Inflammatory macrophage treated with lipopolysaccharide for 1 hour (primary cell): ENCODE measurements at regions not wholly inside any gene's neighbourhood (a gene's known extent, or its start where the extent isn't known, plus 50 kb on each side); places are given as distances from the start of the nearest gene placed in this dataset.
"Not testable (repeated sequence)": the region's sequence is repeated elsewhere in the genome, so short reads cannot be mapped to it uniquely, and the experiment has no call there.

Experiments
- DNase-seq, 2 donors: peaks; one replicate each; pipeline ENCODE4 v3.0.0-alpha.2; 2020 to 2022

DNA sequence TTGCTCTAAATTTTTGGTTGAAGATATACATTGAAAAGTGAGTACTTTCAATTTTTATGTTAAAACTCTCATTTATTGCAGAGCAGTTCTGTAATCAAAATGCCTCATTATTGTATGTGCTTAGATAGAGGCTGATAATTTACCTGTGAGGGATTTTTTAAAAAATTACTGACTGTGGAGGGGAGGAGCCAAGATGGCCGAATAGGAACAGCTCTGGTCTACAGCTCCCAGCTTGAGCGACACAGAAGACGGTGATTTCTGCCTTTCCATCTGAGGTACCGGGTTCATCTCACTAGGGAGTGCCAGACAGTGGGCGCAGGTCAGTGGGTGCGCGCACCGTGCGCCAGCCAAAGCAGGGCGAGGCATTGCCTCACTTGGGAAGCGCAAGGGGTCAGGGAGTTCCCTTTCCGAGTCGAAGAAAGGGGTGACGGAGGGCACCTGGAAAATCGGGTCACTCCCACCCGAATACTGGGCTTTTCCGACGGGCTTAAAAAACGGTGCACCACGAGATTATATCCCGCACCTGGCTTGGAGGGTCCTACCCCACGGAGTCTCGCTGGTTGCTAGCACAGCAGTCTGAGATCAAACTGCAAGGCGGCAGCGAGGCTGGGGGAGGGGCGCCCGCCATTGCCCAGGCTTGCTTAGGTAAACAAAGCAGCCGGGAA lies 89.4 kb downstream of the DDX11 start:
- not testable (repeated sequence) for DNase-seq

DNA sequence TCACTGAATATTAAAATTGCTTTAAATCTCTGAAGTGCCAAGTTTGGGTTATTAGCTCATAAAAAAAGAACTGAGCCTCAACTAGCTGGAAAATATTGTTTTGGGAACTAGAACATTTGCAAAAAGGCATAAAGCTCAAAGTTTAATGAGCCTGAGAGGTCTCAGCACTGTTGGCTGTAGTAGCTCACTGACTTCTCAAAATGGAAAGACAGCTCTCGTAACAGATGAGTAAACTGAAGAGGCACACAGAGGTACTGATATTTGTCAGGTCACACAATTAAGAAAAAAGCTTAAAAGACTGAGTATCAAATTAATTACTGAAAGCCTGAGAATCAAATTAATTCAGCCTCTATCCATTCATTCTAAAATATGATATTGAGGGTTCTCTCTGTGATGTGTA lies 100.6 kb downstream of the DDX11 start:
- DNase-seq: not testable (repeated sequence)

DNA sequence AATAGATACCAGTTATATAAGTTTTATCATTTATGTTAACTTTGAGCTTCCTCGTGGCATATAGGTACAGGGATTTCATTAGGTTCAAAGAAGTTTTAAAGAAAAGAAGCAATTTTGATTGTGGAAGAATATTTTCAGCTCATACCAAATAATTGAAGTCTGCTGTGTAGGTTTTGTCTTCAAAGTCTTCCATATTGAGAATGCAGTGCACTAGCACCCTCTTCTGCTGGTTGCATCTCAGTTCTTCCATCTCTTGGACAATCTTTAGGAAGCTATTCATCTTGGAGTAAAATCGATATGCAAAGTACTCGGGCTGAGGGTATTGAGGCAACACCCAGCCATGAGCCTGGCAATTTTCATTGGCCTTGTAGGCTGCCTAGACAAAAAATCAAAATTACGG lies 103.9 kb downstream of the DDX11 start:
- not testable (repeated sequence) for DNase-seq

GRCh38 chr12:31178875-31179274 lies 105.2 kb downstream of the DDX11 start:
- DNase-seq: not testable (repeated sequence)

- DNase-seq: not testable (repeated sequence)
These were observed 106.1 kb downstream of the DDX11 start for GRCh38 chr12:31179627-31180237.

DNA sequence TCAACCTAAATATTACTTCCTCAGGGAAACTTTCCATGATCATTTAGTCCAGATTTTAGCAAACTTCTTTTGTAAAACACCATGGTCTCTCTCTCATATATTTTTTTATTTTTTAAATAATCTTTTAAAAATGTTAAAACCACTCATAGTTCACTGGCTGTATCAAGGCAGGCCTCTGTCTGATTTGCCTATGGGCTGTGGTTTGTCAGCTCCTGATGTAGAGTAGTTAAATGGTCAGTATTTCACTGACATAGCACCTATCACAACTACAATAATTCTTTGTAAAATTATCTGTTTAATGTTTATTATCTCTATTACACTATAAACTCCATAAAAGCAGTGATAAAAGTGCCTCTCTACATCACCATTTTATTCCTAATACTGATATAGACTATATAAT lies 108.9 kb downstream of the DDX11 start:
- DNase-seq: not testable (repeated sequence)

DNA sequence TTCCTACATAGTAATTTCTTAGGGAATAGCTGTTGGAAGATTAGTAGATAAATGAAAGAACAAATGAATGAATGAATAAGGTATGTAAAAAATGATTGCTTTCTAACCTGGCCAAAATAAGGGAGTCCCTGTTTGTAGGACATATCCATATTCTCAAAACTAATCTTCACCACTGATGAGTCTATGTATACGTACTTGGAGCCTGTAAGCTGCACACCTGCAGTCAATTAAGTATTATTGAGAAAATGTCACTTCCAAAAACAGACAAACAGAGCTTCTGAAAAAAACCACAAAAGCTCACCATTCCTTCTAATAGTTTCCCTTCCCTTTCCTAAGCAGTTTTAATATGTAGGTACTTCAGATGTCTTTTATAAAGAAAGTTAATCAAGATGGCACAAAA lies 109.4 kb downstream of the DDX11 start:
- DNase-seq: not testable (repeated sequence)

DNA sequence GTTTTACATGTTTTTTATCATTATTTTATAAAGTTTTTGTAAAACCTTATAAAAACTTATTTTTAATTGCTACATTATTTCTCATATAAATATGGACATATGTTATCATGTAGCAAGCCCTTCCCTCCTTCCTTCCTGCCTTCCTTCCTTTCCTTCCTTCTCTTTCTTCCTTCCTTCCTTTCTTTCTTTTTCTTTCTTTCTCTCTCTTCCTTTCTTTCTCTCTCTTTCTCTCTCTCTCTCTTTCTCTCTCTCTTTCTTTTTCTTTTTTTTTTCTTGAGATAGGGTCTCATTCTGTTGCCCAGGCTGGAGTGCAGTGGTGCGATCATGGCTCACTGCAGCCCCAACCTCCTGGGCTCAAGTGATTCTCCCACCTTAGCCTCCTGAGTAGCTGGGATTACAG lies 110.2 kb downstream of the DDX11 start:
- not testable (repeated sequence) for DNase-seq

DNA sequence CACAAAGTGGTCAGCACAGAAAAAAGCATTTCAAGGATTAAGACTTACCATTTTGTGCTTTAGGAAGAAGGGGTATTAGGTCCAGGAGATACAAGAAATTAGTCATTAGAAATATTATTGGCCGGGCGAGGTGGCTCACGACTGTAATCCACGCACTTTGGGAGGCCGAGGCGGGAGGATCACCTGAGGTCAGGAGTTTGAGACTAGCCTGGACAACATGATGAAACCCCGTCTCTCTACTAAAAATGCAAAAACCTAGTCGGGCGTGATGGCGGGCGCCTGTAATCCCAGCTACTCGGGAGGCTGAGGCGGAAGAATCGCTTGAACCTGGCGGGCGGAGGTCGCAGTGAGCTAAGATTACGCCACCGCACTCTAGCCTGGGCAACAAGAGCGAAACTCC lies 111.0 kb downstream of the DDX11 start:
- DNase-seq: not testable (repeated sequence)

DNA sequence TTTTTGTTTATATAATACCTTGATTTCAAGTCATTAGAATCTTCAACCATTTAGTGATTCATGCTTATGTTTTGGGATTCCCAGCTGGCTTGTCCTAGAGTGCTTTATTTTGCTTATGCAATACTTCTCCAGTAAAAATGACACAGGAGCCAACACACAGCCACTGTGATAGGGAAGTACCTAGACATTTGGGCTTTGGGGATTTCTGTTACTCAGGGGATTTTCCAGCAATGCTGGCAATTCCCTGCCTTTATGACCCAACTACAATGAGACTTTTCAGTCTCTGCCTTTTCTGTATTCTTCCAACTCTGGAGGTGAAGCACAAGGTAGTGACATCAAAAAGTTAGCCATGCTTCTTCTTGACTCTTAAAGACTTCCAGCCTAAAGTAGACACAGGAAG lies 119.0 kb downstream of the DDX11 start:
- DNase-seq: peak; percentile 57 to 87

- DNase-seq: peak in 1 of 2 donors; percentile 25
These were observed 122.0 kb downstream of the DDX11 start for GRCh38 chr12:31195620-31196019.

DNA sequence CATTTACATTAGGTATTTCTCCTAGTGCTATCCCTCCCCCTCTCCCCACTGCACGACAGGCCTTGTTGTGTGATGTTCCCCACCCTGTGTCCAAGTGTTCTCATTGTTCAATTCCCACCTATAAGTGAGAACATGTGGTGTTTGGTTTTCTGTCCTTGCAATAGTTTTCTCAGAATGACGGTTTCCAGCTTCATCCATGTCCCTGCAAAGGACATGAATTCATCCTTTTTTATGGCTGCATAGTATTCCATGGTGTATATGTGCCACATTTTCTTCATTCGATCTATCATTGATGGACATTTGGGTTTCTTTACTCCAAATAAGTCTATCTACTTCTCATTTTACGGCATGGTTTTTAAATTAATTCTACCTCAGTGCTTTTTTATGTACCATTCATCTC lies 125.8 kb downstream of the DDX11 start:
- not testable (repeated sequence) for DNase-seq

- no peak for DNase-seq
These were observed 124.6 kb downstream of the SINHCAF start for GRCh38 chr12:31201382-31201781.

DNA sequence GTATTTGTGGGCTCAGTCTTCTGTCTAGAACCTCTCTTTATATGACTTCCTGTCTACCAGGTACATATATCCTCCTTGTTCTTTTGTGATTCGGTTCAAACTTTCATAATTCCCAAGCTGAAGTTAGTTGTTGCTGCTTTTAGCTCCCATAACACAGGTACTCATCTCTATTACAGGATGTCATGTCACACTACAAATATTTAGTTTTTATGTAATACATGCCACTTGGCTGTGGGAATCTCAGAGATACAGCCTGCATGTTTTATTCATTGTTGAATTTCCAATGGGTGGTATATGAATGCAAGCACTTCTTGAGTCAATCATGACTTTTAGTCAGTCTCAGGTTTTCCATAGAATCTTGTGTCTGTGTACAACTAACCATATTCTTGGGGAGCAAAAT lies 122.7 kb downstream of the SINHCAF start:
- DNase-seq: no peak

- DNase-seq: peak; percentile 77 to 93
These were observed 120.9 kb downstream of the SINHCAF start for GRCh38 chr12:31205054-31205453.

DNA sequence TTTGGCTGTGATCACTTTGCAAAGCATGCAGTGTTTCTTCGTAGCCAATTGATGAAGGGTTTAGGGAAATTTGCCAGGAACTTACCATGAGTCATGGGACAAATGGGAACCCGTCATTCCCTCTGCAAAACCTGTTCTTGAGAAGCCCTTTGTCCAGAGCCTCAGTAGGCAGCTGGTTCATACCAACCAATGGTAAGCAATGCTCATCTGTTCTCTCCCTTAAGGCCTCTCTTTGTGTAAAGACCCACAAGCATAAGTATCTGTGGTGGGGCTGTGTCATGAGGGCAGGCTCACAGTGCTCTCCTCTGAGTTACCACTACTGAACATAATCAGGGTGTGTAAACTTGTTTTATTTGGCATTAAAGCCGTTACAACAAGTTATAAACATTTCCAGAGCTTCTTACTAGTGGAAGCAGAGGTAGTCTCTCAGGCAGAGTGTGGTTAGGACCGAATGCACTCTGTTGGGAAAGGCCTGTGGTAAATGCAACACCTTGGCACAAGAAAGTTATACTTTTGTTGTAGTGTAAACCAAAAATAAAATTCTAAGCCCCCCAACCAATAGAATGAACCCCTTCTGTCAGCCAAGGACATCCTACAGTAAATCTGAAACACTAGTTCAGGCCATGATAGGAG lies 119.8 kb downstream of the SINHCAF start:
- peak; percentile 18 to 79 for DNase-seq

DNA sequence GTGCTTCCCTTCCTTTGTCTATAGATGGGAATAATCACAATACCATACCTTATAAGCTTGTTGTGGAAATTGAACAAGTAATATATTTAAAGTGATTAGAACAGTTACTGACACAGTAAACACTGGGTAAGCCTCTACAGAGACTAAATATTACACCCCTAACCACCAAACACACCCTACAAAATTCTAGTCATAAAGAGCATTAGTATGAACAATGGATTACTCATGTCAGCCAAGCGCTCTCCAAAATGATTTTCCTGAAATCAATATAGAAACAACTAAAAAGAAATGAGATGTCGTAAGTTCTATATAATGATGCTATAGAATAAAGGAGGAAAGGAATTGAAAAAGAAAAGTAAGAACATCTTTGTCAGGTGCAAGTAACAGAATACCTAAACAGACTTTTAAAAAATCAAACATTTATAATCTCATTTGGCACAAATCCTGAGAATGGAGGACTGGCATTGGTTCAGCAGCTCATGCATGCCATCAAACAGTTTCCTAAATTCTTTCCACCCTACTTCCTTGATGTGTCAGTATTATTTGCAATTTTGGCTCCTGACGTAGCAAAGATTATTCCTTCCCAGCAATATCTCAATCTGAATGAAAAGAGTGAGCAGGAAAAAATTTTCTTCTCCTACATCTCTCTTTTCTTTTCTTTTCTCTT lies 118.0 kb downstream of the SINHCAF start:
- DNase-seq: no peak

DNA sequence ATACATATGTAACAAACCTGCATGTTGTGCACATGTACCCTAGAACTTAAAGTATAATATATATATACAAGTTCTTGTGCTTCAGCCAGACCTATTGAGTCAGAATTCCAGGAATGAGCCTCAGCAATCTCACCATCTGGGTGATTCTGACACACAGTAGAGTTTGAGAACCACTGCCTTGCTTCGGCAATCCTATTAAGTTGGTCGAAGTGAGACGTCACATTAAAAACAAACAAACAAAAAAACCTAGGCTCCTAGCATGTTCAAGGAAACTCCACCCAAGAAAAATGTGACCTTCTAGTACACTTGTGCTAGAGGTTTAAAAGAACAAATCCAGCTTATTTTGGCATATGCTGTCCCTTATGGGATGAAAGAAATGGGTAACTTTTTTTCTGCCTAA lies 115.8 kb downstream of the SINHCAF start:
- DNase-seq: no peak

DNA sequence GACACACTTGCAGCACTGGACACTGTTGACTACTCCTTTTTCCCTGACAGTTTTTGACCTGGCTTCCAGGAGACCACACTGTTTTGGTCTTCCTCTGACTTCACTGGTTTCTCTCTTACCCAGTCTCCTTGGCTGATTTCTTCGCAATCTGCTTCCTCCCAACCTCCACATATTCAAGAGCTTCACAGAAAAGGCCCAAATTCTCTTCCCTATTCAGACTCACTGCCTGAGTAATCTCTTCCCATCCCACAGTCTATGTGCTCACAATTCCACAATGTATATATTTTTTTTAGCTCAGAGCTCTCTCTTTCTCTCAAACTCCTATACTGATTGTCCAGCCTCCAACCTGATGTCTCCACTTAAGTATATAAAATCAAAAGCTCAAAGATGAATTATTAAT lies 115.4 kb downstream of the SINHCAF start:
- peak in 1 of 2 donors; percentile 62 for DNase-seq

GRCh38 chr12:31214626-31215517 lies 111.1 kb downstream of the SINHCAF start:
- DNase-seq: no peak

GRCh38 chr12:31215518-31216232 lies 110.3 kb downstream of the SINHCAF start:
- DNase-seq: no peak

DNA sequence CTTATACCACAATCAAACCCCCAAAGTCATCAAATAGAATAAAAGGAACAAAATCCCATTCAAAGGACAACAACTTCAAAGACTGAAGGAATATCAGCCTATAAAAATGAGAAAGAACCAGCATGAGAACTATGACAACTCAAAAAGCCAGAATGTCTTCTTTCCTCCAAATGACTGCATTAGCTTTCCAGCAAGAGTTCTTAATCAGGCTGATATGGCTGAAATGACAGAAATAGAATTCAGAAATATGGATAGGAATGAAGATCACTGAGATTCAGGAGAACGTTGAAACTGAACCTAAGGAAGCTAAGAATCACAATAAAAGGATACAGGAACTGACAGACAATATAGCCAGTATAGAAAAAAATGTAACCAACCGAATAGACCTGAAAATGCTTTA lies 109.5 kb downstream of the SINHCAF start:
- DNase-seq: no peak
